Adrenal gland (tissue), 9 donors: ENCODE measurements at regions not wholly inside any gene's neighbourhood (a gene's known extent, or its start where the extent isn't known, plus 50 kb on each side); places are given as distances from the start of the nearest gene placed in this dataset.

Source experiments
- DNase-seq, 7 donors: peaks; one replicate each; pipeline ENCODE4 v3.0.0-alpha.2; 2019 to 2020
- H3K27ac ChIP-seq, 5 donors: fragments of 200-600 bp; sonication (generic) in 4 of 5; 1 replicate in 3 of 5; 2 replicates in 2 of 5; pipeline versions ENCODE4 v1.5.1 to v1.8.0; 2016 to 2020; ENCODE audit warnings: mild to moderate bottlenecking in 1 of 5
- H3K27me3 ChIP-seq: fragments of 200-600 bp; 2 replicates; pipeline ENCODE4 v1.8.0; 2021
- H3K36me3 ChIP-seq, 2 donors: fragments of 200-600 bp; replicated peaks in 1 of 2; 1 replicate in 1 of 2; 2 replicates in 1 of 2; pipeline versions ENCODE4 v1.5.1 to v1.8.0; 2018 to 2022
- H3K4me1 ChIP-seq, 2 donors: fragments of 200-600 bp; replicated peaks in 1 of 2; 1 replicate in 1 of 2; 2 replicates in 1 of 2; pipeline versions ENCODE4 v1.5.1 to v1.8.0; 2018 to 2021
- H3K4me3 ChIP-seq, 4 donors: fragments of 200-600 bp; sonication (generic) in 3 of 4; one replicate each; pipeline ENCODE4 v1.5.1; 2016 to 2018
- H3K9me3 ChIP-seq, 3 donors: fragments of 200-600 bp; sonication (generic) in 1 of 3; replicated peaks in 1 of 3; 1 replicate in 2 of 3; 2 replicates in 1 of 3; pipeline versions ENCODE4 v1.5.1 to v1.8.0; 2016 to 2021
- CTCF ChIP-seq, 6 experiments: fragments of 450-650 bp in 4 of 6; fragments of 200-600 bp in 2 of 6; sonication (generic) in 1 of 6; IDR thresholded peaks; 1 replicate in 5 of 6; 2 replicates in 1 of 6; pipeline versions ENCODE4 v1.5.1 to v1.8.0; 2016 to 2021; ENCODE audit warnings: antibody characterized with exemption in 6 of 6, mild to moderate bottlenecking in 2 of 6, moderate library complexity in 1 of 6
- POLR2A ChIP-seq, 2 donors: fragments of 450-650 bp; IDR thresholded peaks; one replicate each; pipeline ENCODE4 v1.6.1; 2017; ENCODE audit warnings: antibody characterized with exemption in 2 of 2, mild to moderate bottlenecking in 2 of 2, moderate library complexity in 1 of 2
- WGBS, 4 donors: extraction: QIAGEN DNeasy Blood & Tissue Kit in 2 of 4; methylation state at CpG; one replicate each; pipeline versions ENCODE4 v1.1.5 to v1.1.7; 2013 to 2017; 5-methylcytosine and 5-hydroxymethylcytosine counted together
- intact Hi-C, 2 donors: fragments of 100-400 bp; cut with DNase I; formaldehyde crosslinking; loops; one replicate each; pipeline versions ENCODE4 v1.14.1 to v1.15.0; 2022 to 2023
- donor health status: healthy with polysubstance abuse.
- donor health status: Bipolar disorder and iron deficiency.
- donor health status: DM: yes; HTN: yes; CAD: no.
- donor health status: DM: no; HTN: no; CAD: no.
- donor health status: DM: no; HTN: no; CAD: no.

- H3K9me3 ChIP-seq: no peaks in the 10 kb centered on the region
- intact Hi-C loops: no loop called here
- H3K4me1 ChIP-seq: no peaks in the 10 kb centered on the region
- TF ChIP-seq CTCF (IDR thresholded peaks at IDR 0.05): no peak
- TF ChIP-seq POLR2A (IDR thresholded peaks at IDR 0.05): no peak
- WGBS, 4 donors: 78 to 91% (median 87%) methylated on average over 3 of the region's 3 CpGs
- DNase-seq: no peak
- no peak overlapping the region for H3K4me3 ChIP-seq
- no peaks in the 10 kb centered on the region for H3K36me3 ChIP-seq
- no peak overlapping the region for H3K27ac ChIP-seq
- H3K27me3 ChIP-seq: no peaks in the 10 kb centered on the region
Measured at GRCh38 chr6:163679012-163679660, 264.6 kb downstream of the QKI start.

GRCh38 chr6:163675611-163676010 is 261.1 kb downstream of the QKI start:
- no peak overlapping the region for H3K27ac ChIP-seq
- intact Hi-C loops: no loop called here
- DNase-seq: no peak
- no peaks in the 10 kb centered on the region for H3K27me3 ChIP-seq
- no peaks in the 10 kb centered on the region for H3K9me3 ChIP-seq
- H3K4me1 ChIP-seq: no peaks in the 10 kb centered on the region
- no peaks in the 10 kb centered on the region for H3K36me3 ChIP-seq
- H3K4me3 ChIP-seq: no peak overlapping the region
- TF ChIP-seq CTCF (IDR thresholded peaks at IDR 0.05): no peak
- TF ChIP-seq POLR2A (IDR thresholded peaks at IDR 0.05): no peak

- Histone ChIP-seq H3K27me3 (no peaks in the 10 kb centered on the region), H3K4me3 (no peak overlapping the region), H3K36me3 (no peaks in the 10 kb centered on the region), H3K9me3 (no peaks in the 10 kb centered on the region), H3K27ac (no peak overlapping the region), H3K4me1 (no peaks in the 10 kb centered on the region)
- intact Hi-C loops: no loop called here
- 54 to 65% (median 60%) methylated on average over 3 of the region's 3 CpGs for WGBS, 4 donors
- no peak for DNase-seq
- TF ChIP-seq CTCF (IDR thresholded peaks at IDR 0.05) (no peak), POLR2A (IDR thresholded peaks at IDR 0.05) (no peak)
Measured at GRCh38 chr6:163672710-163673109, 258.2 kb downstream of the QKI start.

- no peak overlapping the region for H3K27ac ChIP-seq
- TF ChIP-seq CTCF (IDR thresholded peaks at IDR 0.05) (no peak), POLR2A (IDR thresholded peaks at IDR 0.05) (no peak)
- H3K27me3 ChIP-seq: no peaks in the 10 kb centered on the region
- no peak for DNase-seq
- peaks cover 0 to 3% of the 10 kb centered on the region in 2 donors for H3K4me1 ChIP-seq
- 93 to 97% (median 95%) methylated on average over 22 to 25 of the region's 25 CpGs for WGBS, 4 donors
- no peak overlapping the region for H3K4me3 ChIP-seq
- H3K9me3 ChIP-seq: no peaks in the 10 kb centered on the region
- intact Hi-C loops: no loop called here
- no peaks in the 10 kb centered on the region for H3K36me3 ChIP-seq
Measured at GRCh38 chr6:163671791-163672190, 257.3 kb downstream of the QKI start.
